ENCODE measurements at regions not wholly inside any gene's neighbourhood (a gene's known extent, or its start where the extent isn't known, plus 50 kb on each side); places are given as distances from the start of the nearest gene placed in this dataset.

GRCh38 chr22:49047447-49047846 lies 780.2 kb downstream of the BRD1 start:
- no peak for DNase-seq (ENCODE audit: low spot score)

GRCh38 chr22:49046546-49047361 lies 780.9 kb downstream of the BRD1 start:
- DNase-seq (ENCODE audit: low spot score), result peak; percentile 28

GRCh38 chr22:49046000-49046545 lies 781.6 kb downstream of the BRD1 start:
- DNase-seq (ENCODE audit: low spot score), result no peak

GRCh38 chr22:49045276-49045675 lies 782.4 kb downstream of the BRD1 start:
- no peak for DNase-seq (ENCODE audit: low spot score)

- no peak for DNase-seq (ENCODE audit: low spot score)
These were observed 782.9 kb downstream of the BRD1 start for GRCh38 chr22:49044776-49045175.

GRCh38 chr22:49044091-49044490 lies 783.6 kb downstream of the BRD1 start:
- DNase-seq (ENCODE audit: low spot score), result no peak

GRCh38 chr22:49042877-49043859 lies 784.5 kb downstream of the BRD1 start:
- no peak for DNase-seq (ENCODE audit: low spot score)

GRCh38 chr22:49042066-49042465 lies 785.6 kb downstream of the BRD1 start:
- no peak for DNase-seq (ENCODE audit: low spot score)

GRCh38 chr22:49040754-49041467 lies 786.8 kb downstream of the BRD1 start:
- DNase-seq (ENCODE audit: low spot score), result no peak

- DNase-seq (ENCODE audit: low spot score), result no peak
These were observed 787.6 kb downstream of the BRD1 start for GRCh38 chr22:49040111-49040510.

- DNase-seq (ENCODE audit: low spot score), result no peak
These were observed 788.0 kb downstream of the BRD1 start for GRCh38 chr22:49039625-49040024.

- DNase-seq (ENCODE audit: low spot score), result no peak
These were observed 789.9 kb downstream of the BRD1 start for GRCh38 chr22:49037701-49038245.

GRCh38 chr22:49036513-49036912 lies 791.2 kb downstream of the BRD1 start:
- no peak for DNase-seq (ENCODE audit: low spot score)

- no peak for DNase-seq (ENCODE audit: low spot score)
These were observed 791.7 kb downstream of the BRD1 start for GRCh38 chr22:49035818-49036457.

GRCh38 chr22:49034836-49035817 lies 792.5 kb downstream of the BRD1 start:
- DNase-seq (ENCODE audit: low spot score), result no peak

GRCh38 chr22:49033616-49034015 lies 794.1 kb downstream of the BRD1 start:
- no peak for DNase-seq (ENCODE audit: low spot score)

- DNase-seq (ENCODE audit: low spot score), result no peak
These were observed 794.9 kb downstream of the BRD1 start for GRCh38 chr22:49032821-49033220.

- no peak for DNase-seq (ENCODE audit: low spot score)
These were observed 795.8 kb downstream of the BRD1 start for GRCh38 chr22:49031746-49032330.

GRCh38 chr22:49028111-49028510 lies 799.6 kb downstream of the BRD1 start:
- DNase-seq (ENCODE audit: low spot score), result no peak

- no peak for DNase-seq (ENCODE audit: low spot score)
These were observed 800.4 kb downstream of the BRD1 start for GRCh38 chr22:49027368-49027670.
